ENCODE measurements at regions not wholly inside any gene's neighbourhood (a gene's known extent, or its start where the extent isn't known, plus 50 kb on each side); places are given as distances from the start of the nearest gene placed in this dataset.

- ChIA-PET CTCF (no interaction called here), POLR2A (no interaction called here)
- DNase-seq (ENCODE audit: extremely low spot score) = no peak
- no peak for TF ChIP-seq CTCF (IDR thresholded peaks at IDR 0.05; ENCODE audit: control extremely low read depth, extremely low read depth, low read depth, missing control alignments)
Measured at GRCh38 chr17:73870068-73870467, 225.8 kb upstream of the SDK2 start.

GRCh38 chr17:73870473-73870872 lies 226.2 kb upstream of the SDK2 start:
- no peak for TF ChIP-seq CTCF (IDR thresholded peaks at IDR 0.05; ENCODE audit: control extremely low read depth, extremely low read depth, low read depth, missing control alignments)
- ChIA-PET POLR2A (no interaction called here), CTCF (interaction anchor here (1.4 kb wide), 1 partner anchor 10 kb away, joined by 4 read pairs; no protein-coding TSS in a partner anchor)
- DNase-seq (ENCODE audit: extremely low spot score) = no peak

GRCh38 chr17:73872816-73873215 lies 228.6 kb upstream of the SDK2 start:
- no peak for DNase-seq (ENCODE audit: extremely low spot score)
- POLR2A ChIA-PET = no interaction called here
- CTCF ChIA-PET = no interaction called here
- TF ChIP-seq CTCF (IDR thresholded peaks at IDR 0.05; ENCODE audit: control extremely low read depth, extremely low read depth, low read depth, missing control alignments) = no peak

- ChIA-PET POLR2A (interaction anchor here (0.6 kb wide), 1 partner anchor 11 kb away, joined by 3 read pairs; no protein-coding TSS in a partner anchor), CTCF (interaction anchor here (0.8 kb wide), 1 partner anchor 13 kb away, joined by 3 read pairs; no protein-coding TSS in a partner anchor)
- no peak for TF ChIP-seq CTCF (IDR thresholded peaks at IDR 0.05; ENCODE audit: control extremely low read depth, extremely low read depth, low read depth, missing control alignments)
- peak; percentile 60 for DNase-seq (ENCODE audit: extremely low spot score)
Measured at GRCh38 chr17:73874008-73874720, 229.9 kb upstream of the SDK2 start.

GRCh38 chr17:73875346-73875745 lies 231.1 kb upstream of the SDK2 start:
- TF ChIP-seq CTCF (IDR thresholded peaks at IDR 0.05; ENCODE audit: control extremely low read depth, extremely low read depth, low read depth, missing control alignments) = no peak
- POLR2A ChIA-PET = no interaction called here
- CTCF ChIA-PET = interaction anchor here (1.3 kb wide), 1 partner anchor 21 kb away, joined by 4 read pairs; no protein-coding TSS in a partner anchor
- DNase-seq (ENCODE audit: extremely low spot score) = no peak

- ChIA-PET POLR2A (no interaction called here), CTCF (interaction anchor here (1.0 kb wide), 1 partner anchor 10 kb away, joined by 3 read pairs; no protein-coding TSS in a partner anchor)
- no peak for TF ChIP-seq CTCF (IDR thresholded peaks at IDR 0.05; ENCODE audit: control extremely low read depth, extremely low read depth, low read depth, missing control alignments)
- no peak for DNase-seq (ENCODE audit: extremely low spot score)
Measured at GRCh38 chr17:73877962-73878361, 233.7 kb upstream of the SDK2 start.

Measured in GM10248 (cell line).